Mucosa of stomach (tissue), 1 donor: ENCODE measurements at regions not wholly inside any gene's neighbourhood (a gene's known extent, or its start where the extent isn't known, plus 50 kb on each side); places are given as distances from the start of the nearest gene placed in this dataset.
"Not testable (repeated sequence)": the region's sequence is repeated elsewhere in the genome, so short reads cannot be mapped to it uniquely, and the experiment has no call there.

Experiments used
- H3K27me3 ChIP-seq: one replicate; pipeline ENCODE4 v1.7.0; 2013; ENCODE audit warnings: mild to moderate bottlenecking, low read length; ENCODE audit not compliant: control insufficient read depth, insufficient read depth
- H3K36me3 ChIP-seq: one replicate; pipeline ENCODE4 v1.7.0; 2013; ENCODE audit warnings: low read length; ENCODE audit not compliant: control insufficient read depth, insufficient read depth
- H3K4me1 ChIP-seq: one replicate; pipeline ENCODE4 v1.7.0; 2013; ENCODE audit warnings: mild to moderate bottlenecking, low read length; ENCODE audit not compliant: control insufficient read depth, insufficient read depth
- H3K4me3 ChIP-seq: one replicate; pipeline ENCODE4 v1.7.0; 2013; ENCODE audit warnings: low read length
- H3K9ac ChIP-seq: one replicate; pipeline ENCODE4 v1.7.0; 2013; ENCODE audit warnings: mild to moderate bottlenecking, low read length, moderate library complexity
- H3K9me3 ChIP-seq: one replicate; pipeline ENCODE4 v1.7.0; 2013; ENCODE audit warnings: mild to moderate bottlenecking, low read length, moderate library complexity; ENCODE audit not compliant: control insufficient read depth
- donor health status: Pancreatic carcinoma.

DNA sequence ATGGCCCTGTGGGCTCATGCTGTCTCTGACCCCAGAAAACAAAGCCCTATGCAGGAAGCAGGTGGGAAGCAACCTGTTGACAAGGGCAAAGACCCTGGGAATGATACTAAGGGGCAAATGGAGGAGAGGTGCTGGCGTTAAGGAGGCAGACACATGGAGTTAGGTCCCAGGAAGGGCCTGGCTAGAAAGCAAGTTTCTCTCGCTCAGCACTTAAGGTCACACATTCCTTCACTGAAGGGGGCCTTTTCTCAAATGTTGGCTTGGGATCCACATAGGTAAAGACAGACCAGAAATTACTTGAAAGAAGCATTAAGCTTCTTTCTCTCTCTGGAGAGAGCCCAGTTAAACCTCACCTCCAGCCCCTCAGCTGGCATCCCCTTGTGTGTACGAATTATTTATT, 155.7 kb downstream of the ADRA2C start:
- H3K27me3 ChIP-seq, H3K4me3 ChIP-seq, H3K36me3 ChIP-seq, H3K9ac ChIP-seq, H3K9me3 ChIP-seq, H3K4me1 ChIP-seq: not testable (repeated sequence)

DNA sequence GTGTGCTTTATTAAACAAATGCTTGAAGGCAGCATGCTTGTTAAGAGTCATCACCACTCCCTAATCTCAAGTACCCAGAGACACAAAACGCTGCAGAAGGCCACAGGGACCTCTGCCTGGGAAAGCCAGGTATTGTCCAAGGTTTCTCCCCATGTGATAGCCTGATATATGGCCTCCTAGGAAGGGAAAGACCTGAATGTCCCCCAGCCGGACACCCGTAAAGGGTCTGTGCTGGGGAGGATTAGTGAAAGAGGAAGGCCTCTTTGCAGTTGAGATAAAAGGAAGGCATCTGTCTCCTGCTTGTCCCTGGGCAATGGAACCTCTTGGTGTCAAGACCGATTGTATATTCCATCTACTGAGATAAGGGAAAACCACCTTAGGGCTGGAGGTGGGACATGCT, 159.7 kb downstream of the ADRA2C start:
- not testable (repeated sequence) for H3K9ac ChIP-seq, H3K36me3 ChIP-seq

DNA sequence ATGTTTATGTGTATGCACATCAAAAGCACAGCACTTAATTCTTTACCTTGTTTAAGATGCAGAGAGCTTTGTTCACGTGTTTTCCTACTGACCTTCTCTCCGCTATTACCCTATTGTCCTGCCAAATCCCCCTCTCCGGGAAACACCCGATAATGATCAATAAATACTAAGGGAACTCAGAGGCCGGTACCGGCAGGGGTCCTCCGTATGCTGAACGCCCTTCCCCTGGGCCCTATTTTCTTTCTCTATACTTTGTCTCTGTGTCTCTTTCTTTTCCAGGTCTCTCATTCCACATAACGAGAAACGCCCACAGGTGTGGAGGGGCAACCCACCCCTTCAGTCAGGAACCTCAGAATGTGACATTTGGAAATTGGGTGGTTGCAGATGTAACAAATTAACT, 160.1 kb downstream of the ADRA2C start:
- H3K27me3 ChIP-seq, H3K36me3 ChIP-seq, H3K9me3 ChIP-seq, H3K4me3 ChIP-seq, H3K9ac ChIP-seq, H3K4me1 ChIP-seq: not testable (repeated sequence)

More for the DNA sequence above, 159.7 kb downstream of the ADRA2C start:
- not testable (repeated sequence) for H3K9me3 ChIP-seq, H3K27me3 ChIP-seq, H3K4me3 ChIP-seq, H3K4me1 ChIP-seq

DNA sequence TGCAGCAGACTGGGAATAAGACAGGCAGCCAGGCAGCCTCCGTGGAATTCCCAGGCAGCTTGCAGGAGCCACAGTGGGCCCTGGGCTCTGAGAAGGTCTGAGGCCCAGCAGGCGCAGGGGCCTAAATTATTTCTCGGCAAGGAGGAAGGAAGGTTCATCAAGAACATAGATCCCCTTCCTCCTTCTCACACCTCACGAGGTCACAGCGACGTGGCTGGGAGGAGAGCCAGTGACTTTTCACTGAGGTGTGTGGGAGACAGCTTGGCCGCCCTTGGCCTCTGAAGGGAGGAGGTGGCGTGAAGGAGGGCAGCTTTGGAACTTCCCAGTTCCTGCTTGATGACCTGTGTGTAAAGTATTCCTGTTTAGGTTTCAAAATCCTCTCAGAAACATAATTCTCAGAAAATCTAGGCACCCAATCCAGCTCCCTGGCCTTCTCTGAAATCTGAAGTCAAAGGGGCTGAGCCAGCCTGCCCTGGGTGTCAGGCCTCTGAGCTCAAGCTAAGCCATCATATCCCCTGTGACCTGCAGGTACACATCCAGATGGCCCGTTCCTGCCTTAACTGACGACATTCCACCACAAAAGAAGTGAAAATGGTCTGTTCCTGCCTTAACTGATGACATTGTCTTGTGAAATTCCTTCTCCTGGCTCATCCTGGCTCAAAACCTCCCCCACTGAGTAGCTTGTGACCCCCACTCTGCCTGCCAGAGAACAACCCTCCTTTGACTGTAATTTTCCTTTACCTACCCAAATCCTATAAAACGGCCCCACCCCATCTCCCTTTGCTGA, 161.0 kb downstream of the ADRA2C start:
- H3K4me3 ChIP-seq, H3K36me3 ChIP-seq, H3K4me1 ChIP-seq, H3K9ac ChIP-seq, H3K9me3 ChIP-seq, H3K27me3 ChIP-seq: not testable (repeated sequence)

DNA sequence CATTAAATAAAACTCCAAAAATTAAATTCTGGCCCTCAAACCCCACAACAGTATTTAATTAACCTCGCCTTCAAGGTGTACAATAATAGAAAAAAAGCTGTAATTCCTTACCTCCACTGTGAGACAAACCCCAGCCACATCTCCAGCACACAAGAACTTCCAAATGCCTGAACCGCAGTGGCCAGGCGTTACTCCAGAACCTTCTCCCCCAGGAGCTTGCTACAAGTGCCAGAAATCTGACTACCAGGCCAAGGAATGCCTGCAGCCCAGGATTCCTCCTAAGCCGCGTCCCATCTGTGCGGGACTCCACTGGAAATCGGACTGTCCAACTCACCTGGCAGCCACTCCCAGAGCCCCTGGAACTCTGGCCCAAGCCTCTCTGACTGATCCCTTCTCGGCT, 163.2 kb downstream of the ADRA2C start:
- H3K9ac ChIP-seq, H3K9me3 ChIP-seq, H3K27me3 ChIP-seq, H3K4me3 ChIP-seq, H3K36me3 ChIP-seq, H3K4me1 ChIP-seq: not testable (repeated sequence)

DNA sequence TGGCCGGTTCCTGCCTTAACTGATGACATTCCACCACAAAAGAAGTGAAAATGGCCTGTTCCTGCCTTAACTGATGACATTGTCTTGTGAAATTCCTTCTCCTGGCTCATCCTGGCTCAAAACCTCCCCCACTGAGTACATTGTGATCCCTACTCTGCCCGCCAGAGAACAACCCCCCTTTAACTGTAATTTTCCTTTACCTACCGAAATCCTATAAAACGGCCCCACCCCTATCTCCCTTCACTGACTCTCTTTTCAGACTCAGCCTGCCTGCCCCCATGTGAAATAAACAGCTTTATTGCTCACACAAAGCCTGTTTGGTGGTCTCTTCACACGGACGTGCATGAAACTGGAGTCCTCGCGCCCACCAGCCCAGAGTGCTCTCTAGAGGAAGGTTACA, 166.5 kb downstream of the ADRA2C start:
- not testable (repeated sequence) for H3K36me3 ChIP-seq, H3K4me1 ChIP-seq, H3K4me3 ChIP-seq, H3K27me3 ChIP-seq, H3K9me3 ChIP-seq, H3K9ac ChIP-seq

DNA sequence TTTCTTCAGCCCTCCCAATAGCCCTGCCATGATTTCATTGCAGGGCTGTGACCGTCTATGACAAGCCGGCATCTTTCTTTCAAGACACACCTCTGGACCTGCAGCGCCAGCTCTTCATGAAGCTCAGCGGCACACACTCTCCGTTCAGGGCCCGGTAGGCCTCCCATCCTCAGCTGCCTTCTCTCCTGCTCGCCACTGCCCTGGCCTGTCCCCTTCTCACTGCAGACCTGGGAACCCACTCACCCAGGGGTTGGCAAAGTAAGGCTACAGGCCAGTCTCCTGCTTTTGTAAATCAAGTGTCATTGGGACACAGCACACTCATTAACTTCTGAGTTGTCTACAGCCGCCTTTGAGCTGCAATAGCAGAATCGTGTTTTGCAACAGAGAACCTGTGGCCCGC, 169.2 kb downstream of the ADRA2C start:
- not testable (repeated sequence) for H3K9ac ChIP-seq, H3K9me3 ChIP-seq, H3K4me1 ChIP-seq, H3K4me3 ChIP-seq, H3K36me3 ChIP-seq, H3K27me3 ChIP-seq

DNA sequence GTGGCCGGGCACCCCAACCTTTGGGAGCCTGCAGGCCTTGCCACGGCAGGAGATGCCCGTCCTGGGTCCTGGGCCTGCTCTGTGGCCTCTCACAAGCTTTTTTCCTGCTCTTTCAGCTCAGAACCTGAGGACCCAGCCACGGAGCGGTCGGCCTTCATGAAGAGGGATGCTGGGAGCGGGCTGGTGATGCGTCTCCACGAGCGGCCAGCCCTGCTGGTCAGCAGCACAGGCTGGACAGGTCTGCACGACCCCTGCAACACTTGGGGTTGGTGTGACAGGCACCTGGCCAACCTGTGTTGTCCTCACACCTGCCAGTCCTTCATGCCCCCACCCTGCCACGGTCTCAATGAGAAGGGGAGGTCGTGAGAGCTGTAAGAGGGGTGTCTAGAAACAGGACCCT, 170.0 kb downstream of the ADRA2C start:
- Histone ChIP-seq H3K27me3 (no peaks in the 10 kb centered on the region), H3K4me1 (no peaks in the 10 kb centered on the region), H3K36me3 (no peaks in the 10 kb centered on the region), H3K4me3 (no peak overlapping the region), H3K9me3 (no peaks in the 10 kb centered on the region), H3K9ac (no peak overlapping the region)

DNA sequence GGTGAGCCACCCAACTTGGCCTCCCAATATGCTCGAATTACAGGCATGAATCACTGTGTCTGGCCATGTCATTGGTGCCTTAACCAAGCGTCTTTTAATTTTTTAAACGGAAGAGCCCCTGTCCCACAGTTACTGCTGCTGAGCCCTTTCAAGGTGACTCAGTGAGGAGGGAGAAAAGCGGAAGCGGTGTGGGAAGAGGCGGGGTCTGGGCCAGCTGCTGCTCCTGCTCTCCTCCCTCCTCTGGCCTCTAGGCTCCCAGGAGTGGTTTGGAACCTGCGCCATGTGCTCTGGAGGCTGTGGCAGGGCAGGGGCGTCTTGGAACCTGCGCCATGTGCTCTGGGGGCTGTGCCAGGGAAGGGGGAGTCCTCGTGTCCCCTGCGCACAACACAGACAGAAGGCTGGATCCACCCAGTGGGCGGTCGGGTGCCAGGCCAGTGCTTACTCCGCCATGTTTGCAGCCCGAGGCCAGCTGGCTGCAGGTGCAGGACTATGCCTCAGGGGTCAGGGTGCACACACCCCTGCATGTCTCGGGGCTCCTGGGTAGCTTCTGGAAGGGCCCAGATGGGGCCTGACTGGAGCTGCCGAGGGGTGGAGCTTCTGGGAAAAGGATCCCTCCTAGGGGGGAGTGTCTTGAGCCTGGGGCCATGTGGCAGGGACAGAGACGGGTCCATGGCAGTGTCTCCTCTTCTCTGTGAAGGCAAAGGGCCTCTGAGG, 171.8 kb downstream of the ADRA2C start:
- not testable (repeated sequence) for H3K9ac ChIP-seq, H3K4me1 ChIP-seq

DNA sequence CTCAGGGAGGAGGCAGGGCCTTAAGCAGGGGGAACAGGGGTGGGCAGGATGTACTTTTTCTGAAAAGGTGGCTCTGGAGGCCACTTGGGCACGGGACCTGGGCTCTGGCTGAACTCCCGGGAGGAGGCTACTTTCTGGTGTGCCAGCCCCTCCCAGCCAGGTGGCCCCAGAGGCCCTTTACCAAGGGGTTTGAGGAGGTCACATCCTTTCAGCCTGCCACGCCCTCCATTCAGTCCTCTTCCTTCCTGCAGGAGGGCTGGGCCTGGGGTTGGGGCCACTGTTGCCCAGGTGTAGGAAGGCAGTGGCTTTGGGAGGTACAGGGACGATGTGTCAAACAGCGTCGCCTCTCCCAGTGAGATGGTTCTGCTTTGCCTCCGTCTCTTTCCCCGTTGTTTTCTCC, 172.5 kb downstream of the ADRA2C start:
- H3K4me3 ChIP-seq, H3K9ac ChIP-seq, H3K36me3 ChIP-seq, H3K27me3 ChIP-seq, H3K4me1 ChIP-seq, H3K9me3 ChIP-seq: not testable (repeated sequence)

More for the DNA sequence above, 171.8 kb downstream of the ADRA2C start:
- H3K36me3 ChIP-seq, H3K27me3 ChIP-seq, H3K4me3 ChIP-seq, H3K9me3 ChIP-seq: not testable (repeated sequence)

DNA sequence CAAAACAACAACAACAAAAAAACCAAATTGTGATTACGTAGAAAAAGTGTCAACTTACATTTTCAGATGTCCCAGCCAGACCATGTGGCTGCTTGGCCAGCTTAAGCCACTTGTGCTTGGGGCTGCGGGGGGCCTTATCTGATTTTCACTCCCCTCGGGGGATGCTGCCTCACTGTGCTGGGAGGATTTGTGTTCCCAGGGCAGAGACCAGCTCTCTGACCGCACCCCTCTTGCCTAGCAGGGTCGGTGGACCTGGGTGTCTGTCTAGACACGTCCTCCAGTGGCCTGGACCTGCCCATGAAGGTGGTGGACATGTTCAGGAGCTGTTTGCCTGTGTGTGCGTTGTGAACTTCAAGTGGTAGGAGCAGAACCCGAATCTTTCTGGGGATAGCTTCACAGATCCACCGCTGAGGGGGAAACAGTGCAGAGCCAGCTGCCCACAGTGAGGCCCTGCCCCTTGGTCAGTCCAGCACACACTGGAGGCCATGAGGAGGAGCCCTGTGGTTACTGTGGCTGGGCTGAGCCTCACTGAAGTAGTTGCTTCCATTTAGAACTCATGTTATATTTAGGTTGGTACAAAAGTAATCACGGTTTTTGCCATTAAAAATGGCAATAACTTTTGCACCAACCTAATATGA, 173.9 kb downstream of the ADRA2C start:
- H3K27me3 ChIP-seq, H3K4me1 ChIP-seq, H3K9ac ChIP-seq, H3K36me3 ChIP-seq, H3K9me3 ChIP-seq, H3K4me3 ChIP-seq: not testable (repeated sequence)

DNA sequence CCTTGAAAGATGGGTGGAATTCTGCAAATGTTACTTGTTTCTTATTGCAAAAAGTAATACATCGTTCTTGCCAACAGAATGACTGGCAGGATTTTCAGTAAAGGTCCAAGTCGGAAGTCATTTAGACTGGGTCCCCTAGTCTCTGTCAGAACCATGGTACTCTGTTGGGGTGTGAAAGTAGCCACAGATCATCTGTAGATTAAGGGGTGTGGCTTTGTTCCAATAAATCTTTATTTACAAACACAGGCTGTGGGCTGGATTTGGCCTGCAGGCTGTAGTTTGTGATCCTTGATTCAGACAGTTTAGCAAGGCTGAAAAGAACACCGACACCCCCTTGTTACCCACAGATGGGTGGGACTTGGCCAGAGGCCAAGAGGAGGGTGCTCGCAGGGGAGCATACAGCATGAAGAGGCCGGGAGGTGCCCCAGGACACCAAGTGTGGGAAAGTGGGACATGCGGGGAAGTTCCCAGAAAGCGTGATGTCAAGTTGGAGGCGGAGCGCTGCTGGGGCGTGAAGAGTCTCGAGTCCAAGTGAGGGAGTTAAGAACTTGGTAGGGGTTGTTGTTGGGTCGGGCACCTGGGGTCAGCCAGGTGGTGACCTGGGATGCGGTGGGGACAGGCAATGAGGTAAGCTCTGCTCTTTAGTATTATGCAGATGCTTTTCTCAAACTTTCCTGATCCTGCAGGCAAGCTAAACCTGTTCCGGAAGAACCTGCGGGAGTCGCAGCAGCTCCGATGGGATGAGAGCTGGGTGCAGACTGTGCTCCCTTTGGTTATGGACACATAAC, 175.7 kb downstream of the ADRA2C start:
- H3K36me3 ChIP-seq, H3K9me3 ChIP-seq, H3K4me1 ChIP-seq, H3K9ac ChIP-seq, H3K4me3 ChIP-seq, H3K27me3 ChIP-seq: not testable (repeated sequence)
